OCI-LY1 (cell line): ENCODE measurements at regions not wholly inside any gene's neighbourhood (a gene's known extent, or its start where the extent isn't known, plus 50 kb on each side); places are given as distances from the start of the nearest gene placed in this dataset.

ENCODE experiments used
- EZH2 ChIP-seq: fragments of 200-600 bp; sonication (generic), shearing (Covaris generic); IDR thresholded peaks from 2 replicates; pipeline ENCODE4 v1.8.0; 2017; ENCODE audit warnings: borderline replicate concordance, mixed run types, mild to moderate bottlenecking, antibody characterized with exemption, low read length, moderate library complexity, mixed read lengths
- TF ChIP-seq, protein P1 (sequence below): fragments of 200-600 bp; sonication (generic), shearing (Covaris generic); IDR thresholded peaks from 2 replicates; pipeline ENCODE4 v1.5.1; 2017; ENCODE audit warnings: mild to moderate bottlenecking, antibody characterized with exemption, low read length, moderate library complexity, mixed read lengths

DNA sequence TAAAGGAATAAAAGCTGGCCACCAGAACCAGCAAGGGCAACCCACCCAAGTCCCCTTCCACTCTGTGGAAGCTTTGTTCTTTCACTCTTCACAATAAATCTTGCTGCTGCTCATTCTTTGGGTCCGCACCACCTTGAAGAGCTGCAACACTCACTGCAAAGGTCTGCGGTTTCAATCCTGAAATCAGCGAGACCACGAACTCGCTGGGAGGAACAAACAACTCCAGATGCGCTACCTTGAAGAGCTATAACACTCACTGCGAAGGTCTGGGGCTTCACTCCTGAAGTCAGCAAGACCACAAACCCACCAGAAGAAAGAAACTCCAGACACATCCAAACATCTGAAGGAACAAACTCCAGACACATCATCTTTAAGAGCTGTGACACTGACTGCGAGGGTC, 365.2 kb upstream of the LUZP2 start:
- TF ChIP-seq, protein P1, sequence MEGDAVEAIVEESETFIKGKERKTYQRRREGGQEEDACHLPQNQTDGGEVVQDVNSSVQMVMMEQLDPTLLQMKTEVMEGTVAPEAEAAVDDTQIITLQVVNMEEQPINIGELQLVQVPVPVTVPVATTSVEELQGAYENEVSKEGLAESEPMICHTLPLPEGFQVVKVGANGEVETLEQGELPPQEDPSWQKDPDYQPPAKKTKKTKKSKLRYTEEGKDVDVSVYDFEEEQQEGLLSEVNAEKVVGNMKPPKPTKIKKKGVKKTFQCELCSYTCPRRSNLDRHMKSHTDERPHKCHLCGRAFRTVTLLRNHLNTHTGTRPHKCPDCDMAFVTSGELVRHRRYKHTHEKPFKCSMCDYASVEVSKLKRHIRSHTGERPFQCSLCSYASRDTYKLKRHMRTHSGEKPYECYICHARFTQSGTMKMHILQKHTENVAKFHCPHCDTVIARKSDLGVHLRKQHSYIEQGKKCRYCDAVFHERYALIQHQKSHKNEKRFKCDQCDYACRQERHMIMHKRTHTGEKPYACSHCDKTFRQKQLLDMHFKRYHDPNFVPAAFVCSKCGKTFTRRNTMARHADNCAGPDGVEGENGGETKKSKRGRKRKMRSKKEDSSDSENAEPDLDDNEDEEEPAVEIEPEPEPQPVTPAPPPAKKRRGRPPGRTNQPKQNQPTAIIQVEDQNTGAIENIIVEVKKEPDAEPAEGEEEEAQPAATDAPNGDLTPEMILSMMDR = no peak
- TF ChIP-seq EZH2 = no peak
